Kidney epithelial cell (primary cell): ENCODE measurements at regions not wholly inside any gene's neighbourhood (a gene's known extent, or its start where the extent isn't known, plus 50 kb on each side); places are given as distances from the start of the nearest gene placed in this dataset.

Source experiments
- DNase-seq: peaks from one replicate; pipeline ENCODE4 v3.0.0-alpha.2; 2010; ENCODE audit warnings: low read depth
- H3K27me3 ChIP-seq: 2 replicates; pipeline ENCODE4 v1.6.0; 2011; ENCODE audit warnings: low read length; ENCODE audit not compliant: control insufficient read depth, insufficient read depth
- H3K36me3 ChIP-seq: 2 replicates; pipeline ENCODE4 v1.5.1; 2011; ENCODE audit warnings: low read length; ENCODE audit not compliant: control insufficient read depth, insufficient read depth
- H3K4me3 ChIP-seq: 2 replicates; pipeline ENCODE4 v1.5.1; 2011; ENCODE audit warnings: low read depth, mild to moderate bottlenecking, control low read depth, low read length
- CTCF ChIP-seq: IDR thresholded peaks from 2 replicates; pipeline ENCODE4 v1.5.1; 2011; ENCODE audit warnings: mild to moderate bottlenecking, moderate library complexity, low read length, control low read depth, inconsistent platforms; ENCODE audit not compliant: insufficient read depth, poor library complexity, severe bottlenecking

DNA sequence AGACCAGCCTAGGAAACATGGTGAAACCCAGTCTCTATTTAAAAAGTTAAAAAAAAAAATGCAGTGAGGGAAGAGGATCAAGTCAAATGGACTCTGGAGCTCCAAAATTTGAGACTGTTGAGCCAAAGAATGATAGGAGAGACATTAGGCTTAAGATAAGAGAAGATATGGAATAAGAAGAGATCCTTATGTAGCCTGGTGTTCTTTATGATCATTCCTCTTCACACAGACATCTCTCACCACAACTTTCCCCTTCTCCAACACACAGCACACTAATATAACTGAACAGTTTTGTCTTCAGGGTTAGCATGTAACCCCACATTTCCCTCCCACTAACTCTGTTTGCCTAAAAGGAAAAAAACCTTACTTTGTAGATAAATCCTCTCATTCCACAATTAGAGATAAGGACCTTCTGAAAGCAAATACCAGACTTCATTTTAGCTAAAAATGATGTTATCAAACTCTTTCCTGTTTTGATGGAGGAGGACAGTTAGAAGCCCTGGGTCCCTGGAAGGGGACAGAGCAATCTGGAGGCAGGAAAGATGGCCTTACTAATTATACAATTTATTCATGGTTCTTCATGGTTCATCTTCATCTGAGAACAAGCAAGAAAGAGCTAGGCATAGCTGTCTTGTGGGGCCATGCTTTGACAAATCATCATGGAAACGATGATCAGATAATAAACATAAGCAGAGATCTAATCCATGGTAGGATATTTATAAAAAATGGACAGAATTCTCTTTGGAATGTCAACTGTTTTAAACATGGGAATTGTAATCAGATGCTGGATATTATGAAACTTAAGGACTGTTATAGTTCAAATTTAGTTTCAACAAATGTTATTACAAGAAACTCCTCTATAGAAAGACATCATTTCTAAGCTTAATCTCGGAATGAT lies 96.7 kb upstream of the S1PR1 start:
- DNase-seq, result no peak
- H3K36me3 ChIP-seq, result no peaks in the 10 kb centered on the region
- H3K27me3 ChIP-seq, result no peaks in the 10 kb centered on the region
- no peak for TF ChIP-seq CTCF
- no peak overlapping the region for H3K4me3 ChIP-seq

DNA sequence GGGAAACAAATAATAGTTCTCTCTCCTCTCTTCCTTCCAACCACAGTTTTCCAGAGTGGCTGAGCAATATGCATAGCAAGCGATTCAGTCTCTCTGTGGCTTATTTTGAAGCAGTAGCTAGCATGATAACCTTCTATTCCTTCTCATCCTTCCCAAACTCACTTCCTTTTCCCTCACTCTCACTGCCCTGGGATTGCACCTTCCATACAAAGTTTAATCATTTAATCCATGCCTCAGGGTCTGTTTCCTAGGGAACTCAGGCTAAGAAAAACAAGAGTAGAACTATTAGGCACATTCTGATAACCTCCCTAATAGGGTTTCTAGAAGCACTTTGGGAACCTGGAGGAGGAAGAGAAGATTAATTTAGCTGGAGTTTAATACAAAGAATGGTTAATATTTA lies 97.7 kb upstream of the S1PR1 start:
- DNase-seq, result no peak
- no peaks in the 10 kb centered on the region for H3K36me3 ChIP-seq
- no peak for TF ChIP-seq CTCF
- H3K27me3 ChIP-seq, result no peaks in the 10 kb centered on the region
- H3K4me3 ChIP-seq, result no peak overlapping the region

GRCh38 chr1:101137144-101138126 lies 99.4 kb upstream of the S1PR1 start:
- TF ChIP-seq CTCF, result no peak
- no peak overlapping the region for H3K4me3 ChIP-seq
- H3K36me3 ChIP-seq, result no peaks in the 10 kb centered on the region
- H3K27me3 ChIP-seq, result no peaks in the 10 kb centered on the region
- peak; percentile 38 for DNase-seq

- TF ChIP-seq CTCF, result no peak
- H3K27me3 ChIP-seq, result no peaks in the 10 kb centered on the region
- no peaks in the 10 kb centered on the region for H3K36me3 ChIP-seq
- no peak for DNase-seq
- H3K4me3 ChIP-seq, result no peak overlapping the region
Observed at GRCh38 chr1:101136739-101137138, 100.1 kb upstream of the S1PR1 start.

- H3K36me3 ChIP-seq, result no peaks in the 10 kb centered on the region
- no peak for DNase-seq
- H3K4me3 ChIP-seq, result no peak overlapping the region
- no peaks in the 10 kb centered on the region for H3K27me3 ChIP-seq
- TF ChIP-seq CTCF, result no peak
Observed at GRCh38 chr1:101136271-101136670, 100.5 kb upstream of the S1PR1 start.
